ENCODE measurements at regions not wholly inside any gene's neighbourhood (a gene's known extent, or its start where the extent isn't known, plus 50 kb on each side); places are given as distances from the start of the nearest gene placed in this dataset.

DNA sequence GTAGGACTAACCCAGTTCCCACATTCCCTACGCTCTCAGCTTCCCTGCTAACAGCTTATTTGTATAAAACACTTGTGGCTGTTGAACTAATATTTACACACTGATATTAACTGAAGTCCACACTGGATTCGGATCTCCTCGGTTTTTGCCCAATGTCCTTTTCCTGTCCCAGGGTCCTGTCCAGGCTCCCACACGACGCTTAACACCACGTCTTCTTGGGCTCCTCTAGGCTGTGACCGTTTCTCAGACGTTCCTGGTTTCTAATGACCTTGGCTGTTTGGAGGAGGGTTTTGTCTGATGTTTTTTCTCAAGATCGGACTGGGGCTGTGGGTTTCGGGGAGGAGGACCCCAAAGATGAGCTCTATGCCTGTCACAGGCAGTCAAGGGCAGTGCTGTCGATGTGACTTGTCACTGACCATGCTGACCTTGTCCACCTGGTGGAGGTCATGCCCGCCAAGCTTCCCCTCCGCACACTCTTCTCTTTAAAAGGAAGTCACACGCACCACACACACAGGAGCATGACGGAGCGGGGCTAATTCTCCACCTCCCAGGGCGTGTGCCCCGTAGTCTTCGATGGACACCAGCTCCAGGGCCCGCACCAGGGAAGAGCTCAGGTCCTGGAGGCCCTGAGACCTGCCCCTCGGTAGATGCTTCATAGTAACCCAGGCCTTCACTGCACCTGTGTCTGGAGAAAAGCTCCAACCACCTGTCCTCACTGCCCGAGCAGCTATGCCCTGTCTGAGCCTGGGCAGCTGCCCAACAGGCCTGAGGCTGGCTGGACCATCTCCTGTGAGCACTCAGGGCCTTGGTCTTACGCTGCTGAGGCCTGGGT is 72.0 kb downstream of the TTLL2 start (continued):
- no peak for TF ChIP-seq BRCA1 (CRISPR knock-in tag; IDR thresholded peaks at IDR 0.05)
- TF ChIP-seq ZNF503 (CRISPR knock-in tag; IDR thresholded peaks at IDR 0.05), result no peak
- TF ChIP-seq CSRNP2 (CRISPR knock-in tag; conservative IDR thresholded peaks at IDR 0.05; ENCODE audit: low read depth), result no peak
- peak; percentile 67 for TF ChIP-seq SAP130 (CRISPR knock-in tag; IDR thresholded peaks at IDR 0.05; ENCODE audit: low read depth)
- TF ChIP-seq, protein P1, sequence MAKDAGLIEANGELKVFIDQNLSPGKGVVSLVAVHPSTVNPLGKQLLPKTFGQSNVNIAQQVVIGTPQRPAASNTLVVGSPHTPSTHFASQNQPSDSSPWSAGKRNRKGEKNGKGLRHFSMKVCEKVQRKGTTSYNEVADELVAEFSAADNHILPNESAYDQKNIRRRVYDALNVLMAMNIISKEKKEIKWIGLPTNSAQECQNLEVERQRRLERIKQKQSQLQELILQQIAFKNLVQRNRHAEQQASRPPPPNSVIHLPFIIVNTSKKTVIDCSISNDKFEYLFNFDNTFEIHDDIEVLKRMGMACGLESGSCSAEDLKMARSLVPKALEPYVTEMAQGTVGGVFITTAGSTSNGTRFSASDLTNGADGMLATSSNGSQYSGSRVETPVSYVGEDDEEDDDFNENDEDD (CRISPR knock-in tag; IDR thresholded peaks at IDR 0.05; ENCODE audit: borderline replicate concordance), result no peak
- no peak; the same call in none of the 2 replicates for TF ChIP-seq ZMYM3 (CRISPR knock-in tag; IDR thresholded peaks at IDR 0.05)
- TF ChIP-seq MTA1 (CRISPR knock-in tag; IDR thresholded peaks at IDR 0.05; ENCODE audit: borderline replicate concordance), result no peak
- no peak for TF ChIP-seq ZNF776 (CRISPR knock-in tag; IDR thresholded peaks at IDR 0.05)
- no peak for TF ChIP-seq KDM1A (CRISPR knock-in tag; IDR thresholded peaks at IDR 0.05)
- no peak for TF ChIP-seq ZNF274 (CRISPR knock-in tag; IDR thresholded peaks at IDR 0.05)
- TF ChIP-seq IKZF1 (IDR thresholded peaks at IDR 0.05), result no peak
- TF ChIP-seq JARID2 (CRISPR knock-in tag; IDR thresholded peaks at IDR 0.05; ENCODE audit: insufficient replicate concordance), result no peak
- TF ChIP-seq, protein P2, sequence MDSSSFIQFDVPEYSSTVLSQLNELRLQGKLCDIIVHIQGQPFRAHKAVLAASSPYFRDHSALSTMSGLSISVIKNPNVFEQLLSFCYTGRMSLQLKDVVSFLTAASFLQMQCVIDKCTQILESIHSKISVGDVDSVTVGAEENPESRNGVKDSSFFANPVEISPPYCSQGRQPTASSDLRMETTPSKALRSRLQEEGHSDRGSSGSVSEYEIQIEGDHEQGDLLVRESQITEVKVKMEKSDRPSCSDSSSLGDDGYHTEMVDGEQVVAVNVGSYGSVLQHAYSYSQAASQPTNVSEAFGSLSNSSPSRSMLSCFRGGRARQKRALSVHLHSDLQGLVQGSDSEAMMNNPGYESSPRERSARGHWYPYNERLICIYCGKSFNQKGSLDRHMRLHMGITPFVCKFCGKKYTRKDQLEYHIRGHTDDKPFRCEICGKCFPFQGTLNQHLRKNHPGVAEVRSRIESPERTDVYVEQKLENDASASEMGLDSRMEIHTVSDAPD (CRISPR knock-in tag; IDR thresholded peaks at IDR 0.05), result no peak
- TF ChIP-seq AGO1 (IDR thresholded peaks at IDR 0.05; ENCODE audit: low read depth, low read length, poor library complexity, severe bottlenecking), result no peak
- no peak for TF ChIP-seq SKIL (CRISPR knock-in tag; IDR thresholded peaks at IDR 0.05; ENCODE audit: borderline replicate concordance)
- TF ChIP-seq, protein P3, sequence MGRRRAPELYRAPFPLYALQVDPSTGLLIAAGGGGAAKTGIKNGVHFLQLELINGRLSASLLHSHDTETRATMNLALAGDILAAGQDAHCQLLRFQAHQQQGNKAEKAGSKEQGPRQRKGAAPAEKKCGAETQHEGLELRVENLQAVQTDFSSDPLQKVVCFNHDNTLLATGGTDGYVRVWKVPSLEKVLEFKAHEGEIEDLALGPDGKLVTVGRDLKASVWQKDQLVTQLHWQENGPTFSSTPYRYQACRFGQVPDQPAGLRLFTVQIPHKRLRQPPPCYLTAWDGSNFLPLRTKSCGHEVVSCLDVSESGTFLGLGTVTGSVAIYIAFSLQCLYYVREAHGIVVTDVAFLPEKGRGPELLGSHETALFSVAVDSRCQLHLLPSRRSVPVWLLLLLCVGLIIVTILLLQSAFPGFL (CRISPR knock-in tag; IDR thresholded peaks at IDR 0.05), result no peak
- TF ChIP-seq, protein P4, sequence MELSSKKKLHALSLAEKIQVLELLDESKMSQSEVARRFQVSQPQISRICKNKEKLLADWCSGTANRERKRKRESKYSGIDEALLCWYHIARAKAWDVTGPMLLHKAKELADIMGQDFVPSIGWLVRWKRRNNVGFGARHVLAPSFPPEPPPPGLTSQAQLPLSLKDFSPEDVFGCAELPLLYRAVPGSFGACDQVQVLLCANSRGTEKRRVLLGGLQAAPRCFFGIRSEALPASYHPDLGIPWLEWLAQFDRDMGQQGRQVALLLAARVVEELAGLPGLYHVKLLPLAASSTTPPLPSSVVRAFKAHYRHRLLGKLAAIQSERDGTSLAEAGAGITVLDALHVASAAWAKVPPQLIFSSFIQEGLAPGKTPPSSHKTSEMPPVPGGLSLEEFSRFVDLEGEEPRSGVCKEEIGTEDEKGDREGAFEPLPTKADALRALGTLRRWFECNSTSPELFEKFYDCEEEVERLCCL (CRISPR knock-in tag; IDR thresholded peaks at IDR 0.05; ENCODE audit: borderline replicate concordance), result no peak; the same call in 1 of the 2 replicates
- no peak for TF ChIP-seq MAF1 (CRISPR knock-in tag; IDR thresholded peaks at IDR 0.05; ENCODE audit: borderline replicate concordance)
